ENCODE measurements at regions not wholly inside any gene's neighbourhood (a gene's known extent, or its start where the extent isn't known, plus 50 kb on each side); places are given as distances from the start of the nearest gene placed in this dataset.
A peak's percentile ranks its signal among the peaks of the same experiment; 100 is the strongest.

GRCh38 chr4:125979950-125980349 lies 665.2 kb downstream of the FAT4 start:
- DNase-seq: no peak

- DNase-seq: no peak
Observed at GRCh38 chr4:125983168-125983567, 668.4 kb downstream of the FAT4 start.

GRCh38 chr4:125985856-125986255 lies 671.1 kb downstream of the FAT4 start:
- no peak for DNase-seq

- DNase-seq: no peak
Observed at GRCh38 chr4:125986307-125986706, 671.6 kb downstream of the FAT4 start.

- DNase-seq: no peak
Observed at GRCh38 chr4:125988464-125988863, 673.7 kb downstream of the FAT4 start.

- DNase-seq: no peak
Observed at GRCh38 chr4:125991398-125991797, 676.6 kb downstream of the FAT4 start.

GRCh38 chr4:125992891-125993290 lies 678.1 kb downstream of the FAT4 start:
- DNase-seq: no peak

- no peak for DNase-seq
Observed at GRCh38 chr4:125994024-125994423, 679.3 kb downstream of the FAT4 start.

GRCh38 chr4:125994430-125994829 lies 679.7 kb downstream of the FAT4 start:
- DNase-seq: no peak

- no peak for DNase-seq
Observed at GRCh38 chr4:126004941-126005340, 690.2 kb downstream of the FAT4 start.

- no peak for DNase-seq
Observed at GRCh38 chr4:126007142-126007541, 692.4 kb downstream of the FAT4 start.

GRCh38 chr4:126012691-126013290 lies 698.0 kb downstream of the FAT4 start:
- DNase-seq: no peak

GRCh38 chr4:126018274-126018673 lies 703.5 kb downstream of the FAT4 start:
- peak; percentile 29 for DNase-seq

GRCh38 chr4:126023896-126024295 lies 709.1 kb downstream of the FAT4 start:
- DNase-seq: no peak

- DNase-seq: no peak
Observed at GRCh38 chr4:126027601-126028000, 712.8 kb downstream of the FAT4 start.

- DNase-seq: no peak
Observed at GRCh38 chr4:126028876-126029275, 714.1 kb downstream of the FAT4 start.

GRCh38 chr4:126037231-126037630 lies 722.5 kb downstream of the FAT4 start:
- DNase-seq: no peak

- DNase-seq: no peak
Observed at GRCh38 chr4:126038502-126039144, 723.9 kb downstream of the FAT4 start.

GRCh38 chr4:126046081-126046614 lies 731.4 kb downstream of the FAT4 start:
- DNase-seq: no peak

GRCh38 chr4:126047114-126047513 lies 732.4 kb downstream of the FAT4 start:
- no peak for DNase-seq

GRCh38 chr4:126051689-126052424 lies 737.1 kb downstream of the FAT4 start:
- no peak for DNase-seq

- DNase-seq: no peak
Observed at GRCh38 chr4:126056116-126056650, 741.4 kb downstream of the FAT4 start.

GRCh38 chr4:126057371-126057770 lies 742.6 kb downstream of the FAT4 start:
- DNase-seq: no peak

GRCh38 chr4:126058596-126058995 lies 743.8 kb downstream of the FAT4 start:
- DNase-seq: no peak

Measured in NCI-H1048 (cell line).